Neural cell (in vitro differentiated cells): ENCODE measurements at regions not wholly inside any gene's neighbourhood (a gene's known extent, or its start where the extent isn't known, plus 50 kb on each side); places are given as distances from the start of the nearest gene placed in this dataset.

Experiments used
- CTCF ChIP-seq: fragments of 450-650 bp; IDR thresholded peaks from 2 replicates; pipeline ENCODE4 v1.5.1; 2014; ENCODE audit warnings: antibody characterized with exemption, mild to moderate bottlenecking, moderate library complexity; ENCODE audit not compliant: poor library complexity, severe bottlenecking
- EZH2 ChIP-seq: fragments of 200-600, 300-800 bp; shearing (Covaris generic), sonication (generic); IDR thresholded peaks from 2 replicates; pipeline ENCODE4 v1.6.1; 2014; ENCODE audit warnings: antibody characterized with exemption, low read length, borderline replicate concordance, mild to moderate bottlenecking; ENCODE audit not compliant: insufficient read depth, poor library complexity, severe bottlenecking
- RAD21 ChIP-seq: fragments of 450-650 bp; conservative IDR thresholded peaks from 2 replicates; pipeline ENCODE4 v1.6.1; 2014; ENCODE audit warnings: antibody characterized with exemption, mild to moderate bottlenecking, moderate library complexity
- TAF1 ChIP-seq: IDR thresholded peaks from 2 replicates; pipeline ENCODE4 v1.6.1; 2012; ENCODE audit warnings: low read depth

GRCh38 chr4:138671606-138672084, 343.9 kb upstream of the NOCT start:
- TF ChIP-seq CTCF (no peak), EZH2 (no peak), RAD21 (no peak), TAF1 (no peak)
